ENCODE measurements at regions not wholly inside any gene's neighbourhood (a gene's known extent, or its start where the extent isn't known, plus 50 kb on each side); places are given as distances from the start of the nearest gene placed in this dataset.

DNA sequence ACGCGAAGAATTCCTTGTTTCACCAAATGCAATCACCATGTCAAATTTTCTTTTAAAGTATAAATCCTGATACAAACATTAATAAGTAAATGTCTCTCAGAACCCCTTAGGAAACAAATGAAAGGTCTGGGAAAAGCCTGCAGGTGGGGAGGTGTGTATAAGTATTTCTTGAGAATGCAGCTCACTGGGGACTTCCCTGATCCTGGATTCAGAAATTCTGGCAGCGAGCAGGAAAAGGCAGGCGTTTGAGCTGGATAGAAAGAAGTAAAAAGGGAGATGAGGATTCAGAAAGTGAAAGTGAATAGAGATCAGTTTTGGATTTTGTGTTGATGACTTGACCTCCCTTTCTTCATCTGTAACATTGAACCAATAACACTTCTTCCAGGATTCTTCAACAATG, 68.3 kb upstream of the CTSC start:
- Histone ChIP-seq H3K4me3 (replicated peaks; ENCODE audit: insufficient read depth, low read length) (no peak overlapping the region), H3K27me3 (ENCODE audit: insufficient read depth, poor library complexity, severe bottlenecking) (no peaks in the 10 kb centered on the region), H3K27ac (replicated peaks) (no peak overlapping the region)
- TF ChIP-seq POLR2AphosphoS5 (IDR thresholded peaks at IDR 0.05; ENCODE audit: low read depth) (no peak), GABPA (IDR thresholded peaks at IDR 0.05; ENCODE audit: low read depth) (no peak), SPI1 (IDR thresholded peaks at IDR 0.05; ENCODE audit: borderline replicate concordance, low read depth) (no peak), CTCF (IDR thresholded peaks at IDR 0.05; ENCODE audit: insufficient read depth, low read length) (no peak), REST (IDR thresholded peaks at IDR 0.05; ENCODE audit: insufficient replicate concordance, low read depth) (no peak)
- no peak for DNase-seq (ENCODE audit: low read depth in 1 of 2, low spot score in 1 of 2)

- Histone ChIP-seq H3K27ac (replicated peaks) (no peak overlapping the region), H3K27me3 (ENCODE audit: insufficient read depth, poor library complexity, severe bottlenecking) (no peaks in the 10 kb centered on the region), H3K4me3 (replicated peaks; ENCODE audit: insufficient read depth, low read length) (no peak overlapping the region)
- TF ChIP-seq CTCF (IDR thresholded peaks at IDR 0.05; ENCODE audit: insufficient read depth, low read length) (no peak), SPI1 (IDR thresholded peaks at IDR 0.05; ENCODE audit: borderline replicate concordance, low read depth) (no peak), POLR2AphosphoS5 (IDR thresholded peaks at IDR 0.05; ENCODE audit: low read depth) (no peak), GABPA (IDR thresholded peaks at IDR 0.05; ENCODE audit: low read depth) (no peak), REST (IDR thresholded peaks at IDR 0.05; ENCODE audit: insufficient replicate concordance, low read depth) (no peak)
- DNase-seq (ENCODE audit: low read depth in 1 of 2, low spot score in 1 of 2), result no peak
These were observed 67.6 kb upstream of the CTSC start for GRCh38 chr11:88404932-88405710.

- Histone ChIP-seq H3K27ac (replicated peaks) (no peak overlapping the region), H3K27me3 (ENCODE audit: insufficient read depth, poor library complexity, severe bottlenecking) (no peaks in the 10 kb centered on the region), H3K4me3 (replicated peaks; ENCODE audit: insufficient read depth, low read length) (no peak overlapping the region)
- TF ChIP-seq REST (IDR thresholded peaks at IDR 0.05; ENCODE audit: insufficient replicate concordance, low read depth) (no peak), CTCF (IDR thresholded peaks at IDR 0.05; ENCODE audit: insufficient read depth, low read length) (no peak), POLR2AphosphoS5 (IDR thresholded peaks at IDR 0.05; ENCODE audit: low read depth) (no peak), GABPA (IDR thresholded peaks at IDR 0.05; ENCODE audit: low read depth) (no peak), SPI1 (IDR thresholded peaks at IDR 0.05; ENCODE audit: borderline replicate concordance, low read depth) (no peak)
- DNase-seq (ENCODE audit: low read depth in 1 of 2, low spot score in 1 of 2), result no peak
These were observed 66.9 kb upstream of the CTSC start for GRCh38 chr11:88404391-88404790.

Measured in HL-60 (cell line).